Kidney (tissue), 13 donors: ENCODE measurements at regions not wholly inside any gene's neighbourhood (a gene's known extent, or its start where the extent isn't known, plus 50 kb on each side); places are given as distances from the start of the nearest gene placed in this dataset.
"Not testable (repeated sequence)": the region's sequence is repeated elsewhere in the genome, so short reads cannot be mapped to it uniquely, and the experiment has no call there.

Experiments
- DNase-seq, 5 donors: peaks; one replicate each; pipeline ENCODE4 v3.0.0-alpha.2; 2013 to 2020
- FAIRE-seq: peaks from 2 replicates; lab custom pipeline; 2012; peaks lifted over from hg19 to GRCh38; lab: Jason Lieb, UNC
- H3K27ac ChIP-seq, 2 donors: one replicate each; pipeline ENCODE4 v1.7.0; 2013; ENCODE audit warnings: low read depth in 2 of 2, low read length in 2 of 2, inconsistent platforms in 1 of 2
- H3K27me3 ChIP-seq: one replicate; pipeline ENCODE4 v1.7.1; 2013; ENCODE audit warnings: low read length, inconsistent platforms; ENCODE audit not compliant: control insufficient read depth, insufficient read depth
- H3K36me3 ChIP-seq, 3 donors: one replicate each; pipeline versions ENCODE4 v1.7.0 to v1.7.1; 2013; ENCODE audit warnings: low read length in 3 of 3, control low read depth in 1 of 3, inconsistent platforms in 1 of 3; ENCODE audit not compliant: insufficient read depth in 3 of 3, control insufficient read depth in 2 of 3
- H3K4me1 ChIP-seq, 3 donors: one replicate each; pipeline versions ENCODE4 v1.7.0 to v1.7.1; 2013; ENCODE audit warnings: low read length in 3 of 3, inconsistent platforms in 1 of 3, low read depth in 1 of 3; ENCODE audit not compliant: control insufficient read depth in 2 of 3, insufficient read depth in 2 of 3
- H3K4me3 ChIP-seq, 3 donors: one replicate each; pipeline versions ENCODE4 v1.7.0 to v1.8.1; 2013; ENCODE audit warnings: low read length in 3 of 3, control low read depth in 1 of 3, inconsistent platforms in 1 of 3
- H3K9ac ChIP-seq, 3 donors: one replicate each; pipeline versions ENCODE4 v1.7.0 to v1.7.1; 2013; ENCODE audit warnings: low read length in 3 of 3, control low read depth in 1 of 3, inconsistent platforms in 1 of 3
- H3K9me3 ChIP-seq, 3 donors: one replicate each; pipeline versions ENCODE4 v1.7.0 to v1.7.1; 2013; ENCODE audit warnings: low read length in 3 of 3, control low read depth in 1 of 3, inconsistent platforms in 1 of 3; ENCODE audit not compliant: control insufficient read depth in 2 of 3, insufficient read depth in 1 of 3
- intact Hi-C: fragments of 100-400 bp; cut with DNase I; formaldehyde crosslinking; loops from one replicate; pipeline ENCODE4 v1.11.1; 2022
- TF ChIP-seq, protein P1 (sequence below): IDR thresholded peaks from 3 replicates; pipeline ENCODE4 v1.5.1; 2012; ENCODE audit warnings: mild to moderate bottlenecking, moderate library complexity, borderline replicate concordance; ENCODE audit not compliant: insufficient read depth; ENCODE audit errors: extremely low read depth
- donor health status: control.
- donor health status: control.
- donor health status: control.
- donor health status: control.
- donor health status: control.
- donor health status: DM: yes; HTN: yes; CAD: no.
- donor health status: Normal renal cell carcinoma (clear cell type).

- intact Hi-C loops: no loop called here
- DNase-seq (peak in 1 of 5 donors; percentile 12), FAIRE-seq (no peak)
- no peaks in the 10 kb centered on the region for H3K27me3 ChIP-seq
- H3K4me1 ChIP-seq: no peaks in the 10 kb centered on the region
- no peaks in the 10 kb centered on the region for H3K9me3 ChIP-seq
- no peaks in the 10 kb centered on the region for H3K36me3 ChIP-seq
- no peak overlapping the region for H3K9ac ChIP-seq
- TF ChIP-seq, protein P1, sequence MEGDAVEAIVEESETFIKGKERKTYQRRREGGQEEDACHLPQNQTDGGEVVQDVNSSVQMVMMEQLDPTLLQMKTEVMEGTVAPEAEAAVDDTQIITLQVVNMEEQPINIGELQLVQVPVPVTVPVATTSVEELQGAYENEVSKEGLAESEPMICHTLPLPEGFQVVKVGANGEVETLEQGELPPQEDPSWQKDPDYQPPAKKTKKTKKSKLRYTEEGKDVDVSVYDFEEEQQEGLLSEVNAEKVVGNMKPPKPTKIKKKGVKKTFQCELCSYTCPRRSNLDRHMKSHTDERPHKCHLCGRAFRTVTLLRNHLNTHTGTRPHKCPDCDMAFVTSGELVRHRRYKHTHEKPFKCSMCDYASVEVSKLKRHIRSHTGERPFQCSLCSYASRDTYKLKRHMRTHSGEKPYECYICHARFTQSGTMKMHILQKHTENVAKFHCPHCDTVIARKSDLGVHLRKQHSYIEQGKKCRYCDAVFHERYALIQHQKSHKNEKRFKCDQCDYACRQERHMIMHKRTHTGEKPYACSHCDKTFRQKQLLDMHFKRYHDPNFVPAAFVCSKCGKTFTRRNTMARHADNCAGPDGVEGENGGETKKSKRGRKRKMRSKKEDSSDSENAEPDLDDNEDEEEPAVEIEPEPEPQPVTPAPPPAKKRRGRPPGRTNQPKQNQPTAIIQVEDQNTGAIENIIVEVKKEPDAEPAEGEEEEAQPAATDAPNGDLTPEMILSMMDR: no peak
- no peak overlapping the region for H3K4me3 ChIP-seq
- no peak overlapping the region for H3K27ac ChIP-seq
Measured at GRCh38 chr9:36503172-36504088, 69.3 kb upstream of the MELK start.

DNA sequence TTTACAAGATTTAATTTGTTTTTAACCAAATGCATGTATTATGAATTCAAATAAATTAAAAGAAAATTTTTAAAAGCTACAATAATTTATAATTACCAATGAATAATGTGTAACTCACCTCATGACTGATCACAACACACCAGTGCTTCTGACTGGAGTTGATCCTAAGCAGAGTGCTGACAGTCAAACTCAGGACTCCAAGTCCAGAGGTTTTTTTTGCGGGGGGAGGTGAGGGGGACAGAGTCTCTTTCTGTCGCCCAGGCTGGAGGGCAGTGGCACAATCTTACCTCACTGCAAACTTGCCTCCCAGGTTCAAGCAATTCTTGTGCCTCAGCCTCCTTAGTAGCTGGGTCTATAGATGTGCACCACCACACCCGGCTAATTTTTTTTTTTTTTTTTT lies 71.0 kb upstream of the MELK start:
- intact Hi-C loops: no loop called here
- Histone ChIP-seq H3K27ac (no peak overlapping the region), H3K4me3 (peak overlapping the region in 1 of 3 donors; percentile 55)

DNA sequence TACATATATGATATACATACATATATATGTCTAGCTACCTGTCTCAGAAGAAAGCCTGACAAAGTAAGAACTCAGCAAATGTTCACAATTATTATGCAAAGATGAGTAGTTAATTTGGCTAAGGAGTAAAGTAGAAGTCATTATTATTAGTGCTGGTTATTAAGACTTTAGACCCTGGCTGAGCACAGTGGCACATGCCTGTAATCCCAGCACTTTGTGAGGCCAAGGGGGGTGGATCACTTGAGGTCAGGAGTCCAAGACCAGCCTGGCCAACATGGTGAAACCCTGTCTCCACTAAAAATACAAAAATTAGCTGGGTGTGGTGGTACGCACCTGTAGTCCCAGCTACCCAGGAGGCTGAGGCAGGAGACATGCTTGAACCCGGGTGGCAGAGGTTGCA lies 71.8 kb upstream of the MELK start:
- H3K4me3 ChIP-seq, H3K36me3 ChIP-seq, H3K27me3 ChIP-seq, FAIRE-seq, H3K4me1 ChIP-seq, DNase-seq, H3K9me3 ChIP-seq, intact Hi-C loops, H3K9ac ChIP-seq, H3K27ac ChIP-seq: not testable (repeated sequence)

More for the DNA sequence above, 71.0 kb upstream of the MELK start:
- TF ChIP-seq, protein P1: no peak
- Histone ChIP-seq H3K9me3 (no peaks in the 10 kb centered on the region), H3K9ac (no peak overlapping the region), H3K36me3 (no peaks in the 10 kb centered on the region), H3K27me3 (no peaks in the 10 kb centered on the region), H3K4me1 (no peaks in the 10 kb centered on the region)
- DNase-seq: peak in 1 of 5 donors; percentile 14
- no peak for FAIRE-seq

DNA sequence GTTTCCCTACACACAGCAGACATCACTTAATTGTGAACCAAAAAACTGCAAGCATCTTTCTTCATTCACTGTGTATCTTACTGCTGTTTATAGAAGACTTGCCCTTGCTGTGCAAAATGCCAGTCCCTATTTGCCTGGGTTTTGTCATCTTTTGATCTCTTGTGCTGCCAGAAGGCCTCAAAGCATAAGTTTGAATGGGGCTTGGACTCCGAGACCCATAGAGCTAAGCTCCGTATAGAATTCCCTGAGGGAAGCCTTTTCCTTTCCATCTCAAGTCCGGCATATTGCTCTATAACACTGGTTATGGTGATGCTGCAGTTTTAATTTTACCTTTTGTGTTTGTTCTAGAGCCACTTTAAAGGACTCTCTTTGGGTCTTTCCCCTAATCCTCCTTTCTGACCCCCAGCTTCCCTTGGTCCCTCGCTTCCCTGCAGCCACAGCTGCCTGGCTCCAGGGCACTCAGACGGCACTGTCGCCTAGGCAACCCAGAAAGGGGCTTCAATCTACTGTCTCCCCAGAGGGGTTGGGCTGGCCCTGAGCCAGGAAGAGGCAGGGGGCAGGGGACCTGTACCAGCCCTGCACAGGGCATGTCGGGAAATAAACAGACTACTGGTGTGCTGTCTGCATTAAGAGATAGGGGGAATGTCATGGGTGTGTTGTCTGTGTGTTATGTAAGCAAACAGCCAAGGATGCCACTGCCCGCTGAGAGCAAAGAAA lies 73.4 kb upstream of the MELK start:
- intact Hi-C loops: no loop called here
- H3K27me3 ChIP-seq: no peaks in the 10 kb centered on the region
- no peak overlapping the region for H3K4me3 ChIP-seq
- no peak overlapping the region for H3K27ac ChIP-seq
- no peaks in the 10 kb centered on the region for H3K4me1 ChIP-seq
- no peaks in the 10 kb centered on the region for H3K36me3 ChIP-seq
- TF ChIP-seq, protein P1: no peak
- no peak overlapping the region for H3K9ac ChIP-seq
- FAIRE-seq (no peak), DNase-seq (peak in 4 of 5 donors; percentile 85 to 89 (median 88))
- no peaks in the 10 kb centered on the region for H3K9me3 ChIP-seq

GRCh38 chr9:36493564-36493963 lies 79.1 kb upstream of the MELK start:
- H3K27me3 ChIP-seq, H3K36me3 ChIP-seq, intact Hi-C loops, FAIRE-seq, H3K9ac ChIP-seq, H3K4me3 ChIP-seq, H3K4me1 ChIP-seq, H3K27ac ChIP-seq, H3K9me3 ChIP-seq: not testable (repeated sequence)
- peak in 1 of 5 donors; percentile 13 for DNase-seq
